ENCODE measurements at regions not wholly inside any gene's neighbourhood (a gene's known extent, or its start where the extent isn't known, plus 50 kb on each side); places are given as distances from the start of the nearest gene placed in this dataset.

- no peaks in the 10 kb centered on the region for H3K79me2 ChIP-seq (ENCODE audit: control insufficient read depth, insufficient read depth, low read length)
- H3K4me1 ChIP-seq (replicated peaks in 1 of 2; ENCODE audit: control insufficient read depth in 2 of 2, insufficient read depth in 2 of 2, low read length in 2 of 2), result no peaks in the 10 kb centered on the region
- H4K20me1 ChIP-seq (replicated peaks; ENCODE audit: control insufficient read depth, insufficient read depth, low read length), result no peaks in the 10 kb centered on the region
- ChIA-PET CTCF (ENCODE audit: low intra/inter-chr PET ratio) (no interaction called here), POLR2A (no interaction called here)
- in situ Hi-C loops (cut with MboI), result no loop called here
- WGBS (ENCODE audit: insufficient coverage, low coverage, missing lambda C conversion rate), result 0% methylated on average over 4 of the region's 4 CpGs
- no peaks in the 10 kb centered on the region for H3K36me3 ChIP-seq (ENCODE audit: control insufficient read depth, insufficient read depth, low read length)
- no peak overlapping the region for H3K4me2 ChIP-seq (ENCODE audit: insufficient read depth, low read length)
- no peaks in the 10 kb centered on the region for H3K27me3 ChIP-seq (ENCODE audit: control insufficient read depth in 2 of 2, insufficient read depth in 2 of 2, low read length in 2 of 2)
- no TSS peak for BruUV-seq (replicated peaks)
- H2AFZ ChIP-seq (ENCODE audit: low read depth, low read length), result no peak overlapping the region
- no peak for FAIRE-seq
- no peaks in the 10 kb centered on the region for H3K9me3 ChIP-seq (replicated peaks; ENCODE audit: control insufficient read depth, insufficient read depth, low read depth, low read length)
- intact Hi-C loops (cut with micrococcal nuclease), result no loop called here
- no peaks in the 10 kb centered on the region for H3K9me1 ChIP-seq (ENCODE audit: control insufficient read depth, insufficient read depth, low read length)
- TF ChIP-seq SREBF2 (CRISPR knock-in tag; IDR thresholded peaks at IDR 0.05) (no peak), PML (IDR thresholded peaks at IDR 0.05; ENCODE audit: low read length) (no peak)
- TF ChIP-seq, protein P1, sequence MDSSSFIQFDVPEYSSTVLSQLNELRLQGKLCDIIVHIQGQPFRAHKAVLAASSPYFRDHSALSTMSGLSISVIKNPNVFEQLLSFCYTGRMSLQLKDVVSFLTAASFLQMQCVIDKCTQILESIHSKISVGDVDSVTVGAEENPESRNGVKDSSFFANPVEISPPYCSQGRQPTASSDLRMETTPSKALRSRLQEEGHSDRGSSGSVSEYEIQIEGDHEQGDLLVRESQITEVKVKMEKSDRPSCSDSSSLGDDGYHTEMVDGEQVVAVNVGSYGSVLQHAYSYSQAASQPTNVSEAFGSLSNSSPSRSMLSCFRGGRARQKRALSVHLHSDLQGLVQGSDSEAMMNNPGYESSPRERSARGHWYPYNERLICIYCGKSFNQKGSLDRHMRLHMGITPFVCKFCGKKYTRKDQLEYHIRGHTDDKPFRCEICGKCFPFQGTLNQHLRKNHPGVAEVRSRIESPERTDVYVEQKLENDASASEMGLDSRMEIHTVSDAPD (CRISPR knock-in tag; IDR thresholded peaks at IDR 0.05), result no peak
- ATAC-seq, result no peak
- no peak for DNase-seq (ENCODE audit: extremely low read depth in 1 of 4, low spot score in 3 of 4)
- no peak overlapping the region for H3K9ac ChIP-seq (ENCODE audit: insufficient read depth in 1 of 2, low read depth in 2 of 2, low read length in 2 of 2)
- no peak overlapping the region for H3K4me3 ChIP-seq
- H3K27ac ChIP-seq (ENCODE audit: extremely low read depth, low read depth, low read length), result no peak overlapping the region
These were observed 171.2 kb upstream of the GBE1 start for GRCh38 chr3:81932681-81933080.

DNA sequence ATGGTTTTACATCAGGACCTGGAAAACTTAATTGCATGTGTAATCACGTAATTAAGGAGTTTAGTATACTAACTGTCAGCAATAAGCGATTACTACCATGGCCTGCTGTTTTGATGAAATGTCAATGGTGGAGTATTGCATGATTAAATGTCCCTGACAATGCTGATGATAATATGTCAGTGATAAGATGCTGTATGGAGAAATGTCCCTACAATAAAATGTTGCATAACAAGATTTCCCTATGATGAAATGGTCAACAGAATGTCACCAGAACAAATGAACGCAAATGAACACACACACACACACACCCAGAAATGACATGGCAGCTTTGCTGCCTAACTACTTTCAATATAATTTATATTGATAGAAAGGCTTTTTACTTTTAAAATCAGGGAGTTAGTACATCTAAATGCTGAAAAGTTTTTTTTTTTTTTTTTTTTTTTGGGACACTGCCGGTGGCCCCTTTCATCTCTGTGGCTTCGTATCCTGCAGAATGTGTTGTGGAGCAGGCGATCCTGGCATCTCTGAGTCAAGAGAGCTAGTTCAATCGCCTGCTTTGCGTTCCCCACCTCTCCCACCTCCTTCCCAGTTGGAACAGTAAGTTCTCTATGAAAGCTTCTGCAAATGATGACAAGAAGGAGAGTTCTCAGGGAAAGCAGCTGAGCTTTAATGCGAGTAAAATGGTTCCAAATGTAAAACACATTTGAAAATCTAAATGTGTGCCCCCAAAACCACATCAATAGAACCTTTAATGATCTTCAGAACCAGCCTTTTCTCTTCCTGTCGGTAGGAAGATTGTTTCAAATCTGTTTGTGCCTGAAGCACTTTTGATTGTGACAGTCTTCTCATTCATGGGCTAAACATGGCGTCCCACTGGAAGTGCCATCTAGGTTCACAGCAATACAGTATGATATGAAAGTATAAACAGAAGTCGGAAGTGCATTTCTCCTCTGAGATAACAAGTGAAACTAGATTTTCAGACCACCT is 170.1 kb upstream of the GBE1 start:
- H3K36me3 ChIP-seq (ENCODE audit: control insufficient read depth, insufficient read depth, low read length), result no peaks in the 10 kb centered on the region
- H3K4me1 ChIP-seq (replicated peaks in 1 of 2; ENCODE audit: control insufficient read depth in 2 of 2, insufficient read depth in 2 of 2, low read length in 2 of 2), result no peaks in the 10 kb centered on the region
- POLR2A ChIA-PET, result no interaction called here
- H3K4me2 ChIP-seq (ENCODE audit: insufficient read depth, low read length), result no peak overlapping the region
- no peaks in the 10 kb centered on the region for H3K9me1 ChIP-seq (ENCODE audit: control insufficient read depth, insufficient read depth, low read length)
- BruUV-seq (replicated peaks), result no TSS peak
- H3K27ac ChIP-seq (ENCODE audit: extremely low read depth, low read depth, low read length), result no peak overlapping the region
- H2AFZ ChIP-seq (ENCODE audit: low read depth, low read length), result no peak overlapping the region
- in situ Hi-C loops (cut with MboI) (no loop called here), intact Hi-C loops (cut with micrococcal nuclease) (no loop called here)
- FAIRE-seq (no peak), DNase-seq (ENCODE audit: extremely low read depth in 1 of 4, low spot score in 3 of 4) (no peak), ATAC-seq (no peak)
- no peaks in the 10 kb centered on the region for H3K27me3 ChIP-seq (ENCODE audit: control insufficient read depth in 2 of 2, insufficient read depth in 2 of 2, low read length in 2 of 2)
- no peaks in the 10 kb centered on the region for H3K9me3 ChIP-seq (replicated peaks; ENCODE audit: control insufficient read depth, insufficient read depth, low read depth, low read length)
- H3K79me2 ChIP-seq (ENCODE audit: control insufficient read depth, insufficient read depth, low read length), result no peaks in the 10 kb centered on the region
- 1% methylated on average over 12 of the region's 12 CpGs for WGBS (ENCODE audit: insufficient coverage, low coverage, missing lambda C conversion rate)
- no peak overlapping the region for H3K4me3 ChIP-seq
- H4K20me1 ChIP-seq (replicated peaks; ENCODE audit: control insufficient read depth, insufficient read depth, low read length), result no peaks in the 10 kb centered on the region
- CTCF ChIA-PET (ENCODE audit: low intra/inter-chr PET ratio), result no interaction called here
- no peak overlapping the region for H3K9ac ChIP-seq (ENCODE audit: insufficient read depth in 1 of 2, low read depth in 2 of 2, low read length in 2 of 2)
- TF ChIP-seq BCOR (IDR thresholded peaks at IDR 0.05), result no peak
- no peak for TF ChIP-seq ZNF780A (CRISPR knock-in tag; IDR thresholded peaks at IDR 0.05)
- no peak for TF ChIP-seq CEBPG (CRISPR knock-in tag; IDR thresholded peaks at IDR 0.05)
- TF ChIP-seq CEBPG (tag; conservative IDR thresholded peaks at IDR 0.05 in 1 of 2, IDR thresholded peaks at IDR 0.05 in 1 of 2), result 0 out of 4 replicates have a peak, but pooled peaks have one; percentile 21 to 35
- TF ChIP-seq PURB (CRISPR knock-in tag; IDR thresholded peaks at IDR 0.05; ENCODE audit: low read depth), result no peak
- TF ChIP-seq CEBPB (tag; IDR thresholded peaks at IDR 0.05), result peak; percentile 59
